ENCODE measurements at regions not wholly inside any gene's neighbourhood (a gene's known extent, or its start where the extent isn't known, plus 50 kb on each side); places are given as distances from the start of the nearest gene placed in this dataset.

DNA sequence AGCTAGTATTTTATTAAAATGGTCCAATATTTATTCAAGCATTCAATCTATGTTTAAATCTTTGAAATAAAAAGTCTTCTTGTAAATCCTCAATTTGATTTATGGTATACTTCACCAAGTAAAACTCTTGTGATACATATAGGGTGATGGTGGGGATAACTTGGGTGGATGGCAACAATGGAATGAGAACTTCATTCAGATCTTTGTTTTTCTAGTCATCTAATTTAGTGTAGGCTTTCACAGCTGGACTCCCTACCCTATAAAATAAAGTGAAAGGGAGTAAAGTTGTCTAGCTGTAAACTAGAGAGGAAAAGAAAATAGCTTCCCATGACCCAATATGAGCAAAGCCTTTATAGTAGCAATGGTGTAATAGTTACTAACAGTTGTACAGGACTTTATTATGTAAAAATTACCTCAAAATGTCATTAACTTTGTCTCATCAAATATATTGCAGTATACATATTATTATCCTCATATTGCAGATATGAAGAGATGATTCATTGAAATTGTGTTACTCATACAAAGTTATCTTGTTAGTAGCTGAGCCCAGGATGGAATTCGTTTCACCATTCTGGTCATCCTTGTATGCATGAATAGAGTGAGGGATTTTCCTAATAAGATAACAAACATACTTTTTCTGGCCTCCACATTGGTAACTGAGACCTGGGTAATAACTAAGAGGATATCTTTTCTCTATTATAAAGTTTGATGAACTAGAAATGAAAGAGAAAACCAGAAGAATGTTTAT lies 1377.7 kb upstream of the ADGRL4 start:
- no peak for TF ChIP-seq EZH2 (IDR thresholded peaks at IDR 0.05; ENCODE audit: insufficient read depth, poor library complexity, severe bottlenecking)
- no peak for TF ChIP-seq EZH2phosphoT487 (IDR thresholded peaks at IDR 0.05; ENCODE audit: insufficient read depth, low read depth)

Data from GM23248 (cell line).